ENCODE measurements at regions not wholly inside any gene's neighbourhood (a gene's known extent, or its start where the extent isn't known, plus 50 kb on each side); places are given as distances from the start of the nearest gene placed in this dataset.

- no peak overlapping the region for H3K27ac ChIP-seq (ENCODE audit: low read length, poor library complexity, severe bottlenecking)
- H3K4ac ChIP-seq (ENCODE audit: low read depth in 1 of 2, low read length in 2 of 2), result peak overlapping the region in 1 of 2 experiments; percentile 33
- no peak overlapping the region for H3K14ac ChIP-seq (ENCODE audit: low read length in 2 of 2)
- no peak overlapping the region for H3K4me3 ChIP-seq (ENCODE audit: insufficient read depth in 1 of 2, low read depth in 1 of 2, low read length in 2 of 2)
- no peaks in the 10 kb centered on the region for H3K9me3 ChIP-seq (ENCODE audit: control insufficient read depth, low read length)
- H3K4me1 ChIP-seq (ENCODE audit: control insufficient read depth, insufficient read depth, low read depth, low read length), result peaks cover 5% of the 10 kb centered on the region
- peaks cover 0 to 12% of the 10 kb centered on the region in 2 experiments for H3K27me3 ChIP-seq (ENCODE audit: control insufficient read depth in 1 of 2, insufficient read depth in 1 of 2, low read length in 2 of 2)
- no peak for DNase-seq
- no peak overlapping the region for H2BK120ac ChIP-seq (ENCODE audit: low read depth, low read length)
- peak overlapping the region; percentile 78 for H2AK5ac ChIP-seq (ENCODE audit: low read length, severe bottlenecking)
- no peaks in the 10 kb centered on the region for H3K36me3 ChIP-seq (ENCODE audit: control insufficient read depth in 1 of 2, insufficient read depth in 2 of 2, low read depth in 1 of 2, low read length in 2 of 2)
- H2BK12ac ChIP-seq (ENCODE audit: low read length in 2 of 2), result peak overlapping the region in 1 of 2 experiments; percentile 96
- no peak overlapping the region for H3K18ac ChIP-seq (ENCODE audit: low read depth in 1 of 2, low read length in 2 of 2)
- H4K8ac ChIP-seq (ENCODE audit: low read length), result no peak overlapping the region
- H3K79me1 ChIP-seq (replicated peaks; ENCODE audit: low read length, poor library complexity, severe bottlenecking), result no peaks in the 10 kb centered on the region
- no peak overlapping the region for H3K23ac ChIP-seq (ENCODE audit: low read length in 2 of 2)
- WGBS, result 98% methylated on average over 5 of the region's 5 CpGs
- H2BK5ac ChIP-seq (ENCODE audit: low read depth, low read length, poor library complexity, severe bottlenecking), result no peak overlapping the region
- peak overlapping the region; percentile 61 for H4K91ac ChIP-seq (ENCODE audit: low read length)
- H3K4me2 ChIP-seq (ENCODE audit: low read length, poor library complexity, severe bottlenecking), result no peak overlapping the region
- peak overlapping the region; percentile 36 for H2BK15ac ChIP-seq (ENCODE audit: low read depth, poor library complexity, severe bottlenecking)
- no peak overlapping the region for H2AFZ ChIP-seq (ENCODE audit: low read depth, low read length)
- H3K9ac ChIP-seq (ENCODE audit: low read length), result no peak overlapping the region
Measured at GRCh38 chr21:38741950-38742256, 63.8 kb upstream of the ETS2 start.

- H3K4me3 ChIP-seq (ENCODE audit: insufficient read depth in 1 of 2, low read depth in 1 of 2, low read length in 2 of 2), result no peak overlapping the region
- H2AK5ac ChIP-seq (ENCODE audit: low read length, severe bottlenecking), result no peak overlapping the region
- H3K14ac ChIP-seq (ENCODE audit: low read length in 2 of 2), result no peak overlapping the region
- H2BK12ac ChIP-seq (ENCODE audit: low read length in 2 of 2), result peak overlapping the region in 1 of 2 experiments; percentile 81
- no peak overlapping the region for H3K4ac ChIP-seq (ENCODE audit: low read depth in 1 of 2, low read length in 2 of 2)
- peaks cover 0 to 12% of the 10 kb centered on the region in 2 experiments for H3K27me3 ChIP-seq (ENCODE audit: control insufficient read depth in 1 of 2, insufficient read depth in 1 of 2, low read length in 2 of 2)
- H3K4me2 ChIP-seq (ENCODE audit: low read length, poor library complexity, severe bottlenecking), result no peak overlapping the region
- H3K79me1 ChIP-seq (replicated peaks; ENCODE audit: low read length, poor library complexity, severe bottlenecking), result no peaks in the 10 kb centered on the region
- H2BK120ac ChIP-seq (ENCODE audit: low read depth, low read length), result no peak overlapping the region
- H2BK5ac ChIP-seq (ENCODE audit: low read depth, low read length, poor library complexity, severe bottlenecking), result no peak overlapping the region
- no peak for DNase-seq
- no peak overlapping the region for H4K91ac ChIP-seq (ENCODE audit: low read length)
- H3K4me1 ChIP-seq (ENCODE audit: control insufficient read depth, insufficient read depth, low read depth, low read length), result peaks cover 5% of the 10 kb centered on the region
- no peak overlapping the region for H3K9ac ChIP-seq (ENCODE audit: low read length)
- no peaks in the 10 kb centered on the region for H3K9me3 ChIP-seq (ENCODE audit: control insufficient read depth, low read length)
- H2BK15ac ChIP-seq (ENCODE audit: low read depth, poor library complexity, severe bottlenecking), result no peak overlapping the region
- H3K36me3 ChIP-seq (ENCODE audit: control insufficient read depth in 1 of 2, insufficient read depth in 2 of 2, low read depth in 1 of 2, low read length in 2 of 2), result no peaks in the 10 kb centered on the region
- H4K8ac ChIP-seq (ENCODE audit: low read length), result no peak overlapping the region
- 92% methylated on average over 1 of the region's 1 CpG for WGBS
- no peak overlapping the region for H3K23ac ChIP-seq (ENCODE audit: low read length in 2 of 2)
- H3K27ac ChIP-seq (ENCODE audit: low read length, poor library complexity, severe bottlenecking), result no peak overlapping the region
- no peak overlapping the region for H2AFZ ChIP-seq (ENCODE audit: low read depth, low read length)
- H3K18ac ChIP-seq (ENCODE audit: low read depth in 1 of 2, low read length in 2 of 2), result no peak overlapping the region
Measured at GRCh38 chr21:38742580-38743260, 63.0 kb upstream of the ETS2 start.

- Histone ChIP-seq H3K9ac (ENCODE audit: low read length) (no peak overlapping the region), H4K91ac (ENCODE audit: low read length) (peak overlapping the region; percentile 60), H3K23ac (ENCODE audit: low read length in 2 of 2) (no peak overlapping the region), H3K4me3 (ENCODE audit: insufficient read depth in 1 of 2, low read depth in 1 of 2, low read length in 2 of 2) (no peak overlapping the region), H3K4me1 (ENCODE audit: control insufficient read depth, insufficient read depth, low read depth, low read length) (peaks cover 9% of the 10 kb centered on the region), H3K27me3 (ENCODE audit: control insufficient read depth in 1 of 2, insufficient read depth in 1 of 2, low read length in 2 of 2) (peaks cover 0 to 12% of the 10 kb centered on the region in 2 experiments), H3K27ac (ENCODE audit: low read length, poor library complexity, severe bottlenecking) (no peak overlapping the region), H3K36me3 (ENCODE audit: control insufficient read depth in 1 of 2, insufficient read depth in 2 of 2, low read depth in 1 of 2, low read length in 2 of 2) (no peaks in the 10 kb centered on the region), H2AFZ (ENCODE audit: low read depth, low read length) (peak overlapping the region; percentile 8), H2BK12ac (ENCODE audit: low read length in 2 of 2) (peak overlapping the region; percentile 17 to 93), H2BK5ac (ENCODE audit: low read depth, low read length, poor library complexity, severe bottlenecking) (no peak overlapping the region), H3K14ac (ENCODE audit: low read length in 2 of 2) (peak overlapping the region in 1 of 2 experiments; percentile 44), H3K4me2 (ENCODE audit: low read length, poor library complexity, severe bottlenecking) (no peak overlapping the region), H2AK5ac (ENCODE audit: low read length, severe bottlenecking) (no peak overlapping the region), H3K9me3 (ENCODE audit: control insufficient read depth, low read length) (no peaks in the 10 kb centered on the region), H3K79me1 (replicated peaks; ENCODE audit: low read length, poor library complexity, severe bottlenecking) (no peaks in the 10 kb centered on the region), H3K18ac (ENCODE audit: low read depth in 1 of 2, low read length in 2 of 2) (peak overlapping the region; percentile 63 to 84), H4K8ac (ENCODE audit: low read length) (peak overlapping the region; percentile 35), H3K4ac (ENCODE audit: low read depth in 1 of 2, low read length in 2 of 2) (peak overlapping the region; percentile 1 to 40), H2BK120ac (ENCODE audit: low read depth, low read length) (peak overlapping the region; percentile 56), H2BK15ac (ENCODE audit: low read depth, poor library complexity, severe bottlenecking) (no peak overlapping the region)
- peak; percentile 65 for DNase-seq
- 49% methylated on average over 17 of the region's 21 CpGs for WGBS
Measured at GRCh38 chr21:38743772-38744529, 61.8 kb upstream of the ETS2 start.

GRCh38 chr21:38744861-38745260 lies 60.9 kb upstream of the ETS2 start:
- no peak overlapping the region for H4K91ac ChIP-seq (ENCODE audit: low read length)
- no peak overlapping the region for H3K14ac ChIP-seq (ENCODE audit: low read length in 2 of 2)
- no peaks in the 10 kb centered on the region for H3K36me3 ChIP-seq (ENCODE audit: control insufficient read depth in 1 of 2, insufficient read depth in 2 of 2, low read depth in 1 of 2, low read length in 2 of 2)
- H3K9me3 ChIP-seq (ENCODE audit: control insufficient read depth, low read length), result no peaks in the 10 kb centered on the region
- H3K9ac ChIP-seq (ENCODE audit: low read length), result no peak overlapping the region
- H2BK120ac ChIP-seq (ENCODE audit: low read depth, low read length), result no peak overlapping the region
- no peak overlapping the region for H3K27ac ChIP-seq (ENCODE audit: low read length, poor library complexity, severe bottlenecking)
- peaks cover 0 to 12% of the 10 kb centered on the region in 2 experiments for H3K27me3 ChIP-seq (ENCODE audit: control insufficient read depth in 1 of 2, insufficient read depth in 1 of 2, low read length in 2 of 2)
- no peak overlapping the region for H4K8ac ChIP-seq (ENCODE audit: low read length)
- DNase-seq, result no peak
- no peak overlapping the region for H3K23ac ChIP-seq (ENCODE audit: low read length in 2 of 2)
- H2BK15ac ChIP-seq (ENCODE audit: low read depth, poor library complexity, severe bottlenecking), result no peak overlapping the region
- no CpG with 5 or more reads among the region's 2 CpGs for WGBS
- H3K18ac ChIP-seq (ENCODE audit: low read depth in 1 of 2, low read length in 2 of 2), result no peak overlapping the region
- no peak overlapping the region for H2BK5ac ChIP-seq (ENCODE audit: low read depth, low read length, poor library complexity, severe bottlenecking)
- no peak overlapping the region for H2BK12ac ChIP-seq (ENCODE audit: low read length in 2 of 2)
- H3K4ac ChIP-seq (ENCODE audit: low read depth in 1 of 2, low read length in 2 of 2), result no peak overlapping the region
- no peak overlapping the region for H3K4me3 ChIP-seq (ENCODE audit: insufficient read depth in 1 of 2, low read depth in 1 of 2, low read length in 2 of 2)
- H2AFZ ChIP-seq (ENCODE audit: low read depth, low read length), result no peak overlapping the region
- no peaks in the 10 kb centered on the region for H3K79me1 ChIP-seq (replicated peaks; ENCODE audit: low read length, poor library complexity, severe bottlenecking)
- H3K4me1 ChIP-seq (ENCODE audit: control insufficient read depth, insufficient read depth, low read depth, low read length), result peaks cover 9% of the 10 kb centered on the region
- no peak overlapping the region for H2AK5ac ChIP-seq (ENCODE audit: low read length, severe bottlenecking)
- H3K4me2 ChIP-seq (ENCODE audit: low read length, poor library complexity, severe bottlenecking), result no peak overlapping the region

All from mesenchymal stem cell (in vitro differentiated cells and primary cell).